OCI-LY3 (cell line): ENCODE measurements at regions not wholly inside any gene's neighbourhood (a gene's known extent, or its start where the extent isn't known, plus 50 kb on each side); places are given as distances from the start of the nearest gene placed in this dataset.

Experiments
- CTCF ChIP-seq: fragments of 200-600, 300-600 bp; sonication (generic); IDR thresholded peaks from 2 replicates; pipeline ENCODE4 v1.5.1; 2014; ENCODE audit warnings: antibody characterized with exemption, low read length, low read depth
- EZH2phosphoT487 ChIP-seq: fragments of 200-600 bp; shearing (Covaris generic); IDR thresholded peaks from 2 replicates; pipeline ENCODE4 v1.6.1; 2018; ENCODE audit warnings: antibody characterized with exemption, mixed run types, low read depth

DNA sequence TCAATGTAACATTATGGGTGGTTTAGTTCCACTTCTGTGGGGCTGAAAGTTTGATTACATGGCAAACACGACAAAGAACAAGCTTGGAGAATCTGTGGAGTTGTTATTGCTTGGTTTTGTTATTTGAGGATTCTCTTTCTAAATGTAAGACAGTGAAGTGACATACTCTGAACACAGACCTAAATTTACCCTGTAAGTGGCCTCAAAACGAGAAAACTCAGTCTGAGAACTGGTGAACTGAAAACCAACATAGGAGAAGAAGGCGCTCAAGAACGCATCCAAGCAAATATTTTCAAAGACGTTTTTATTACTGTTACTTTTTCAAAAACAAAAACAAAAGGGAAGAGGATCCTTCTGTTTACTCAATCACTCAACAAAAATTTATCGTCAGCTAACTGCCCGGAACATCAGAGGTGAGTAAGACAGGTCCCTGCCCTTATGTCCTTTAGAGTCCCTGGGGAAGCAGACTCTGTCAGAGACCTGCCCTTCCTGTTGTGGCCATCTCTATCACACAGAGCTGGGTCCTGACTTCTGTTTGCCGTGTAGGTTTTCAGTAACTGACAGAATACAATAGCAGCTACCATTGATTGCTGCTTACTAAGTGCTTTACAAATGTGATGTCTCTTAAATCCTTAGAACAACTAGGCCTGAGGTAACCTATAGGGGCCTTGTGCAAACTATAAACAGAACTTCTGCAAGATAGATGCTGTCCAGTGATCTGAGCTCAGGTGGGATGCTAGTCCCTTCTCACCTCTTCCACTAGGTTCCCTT lies 79.3 kb upstream of the C12orf71 start:
- no peak for TF ChIP-seq CTCF
- TF ChIP-seq EZH2phosphoT487 = no peak
